ENCODE measurements at regions not wholly inside any gene's neighbourhood (a gene's known extent, or its start where the extent isn't known, plus 50 kb on each side); places are given as distances from the start of the nearest gene placed in this dataset.

DNA sequence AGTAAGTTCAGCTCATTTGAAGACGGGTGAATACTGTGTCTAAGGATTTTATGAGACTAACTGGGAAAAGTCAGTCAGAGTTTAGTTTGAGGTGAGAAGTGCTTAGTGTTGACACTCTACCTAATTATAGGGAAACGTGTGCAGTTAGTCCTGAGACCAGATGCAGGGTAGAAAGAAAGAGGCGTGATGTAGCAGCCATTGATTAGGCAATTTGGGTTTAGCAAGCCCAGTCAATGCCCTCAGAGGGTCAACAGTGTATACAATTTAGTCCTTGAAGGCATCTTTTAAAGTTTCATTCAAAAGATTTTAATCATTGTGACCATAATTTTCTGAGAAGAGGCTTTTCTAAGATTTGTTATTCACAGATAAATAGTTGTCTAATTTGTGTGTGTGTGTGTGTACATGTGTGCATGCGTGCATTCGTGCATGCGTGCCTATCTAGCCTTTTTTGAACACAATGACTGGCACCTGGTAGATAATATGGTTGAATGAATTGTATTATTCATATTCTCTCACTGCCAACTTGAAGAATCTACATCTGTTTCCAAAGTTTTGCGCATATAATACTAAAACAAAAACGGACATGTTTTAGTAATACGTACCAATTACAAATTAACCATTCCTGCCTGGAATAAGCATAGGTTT lies 332.9 kb downstream of the SRGAP2C start:
- TF ChIP-seq EZH2 (IDR thresholded peaks at IDR 0.05; ENCODE audit: low read length): no peak
- TF ChIP-seq, protein P1, sequence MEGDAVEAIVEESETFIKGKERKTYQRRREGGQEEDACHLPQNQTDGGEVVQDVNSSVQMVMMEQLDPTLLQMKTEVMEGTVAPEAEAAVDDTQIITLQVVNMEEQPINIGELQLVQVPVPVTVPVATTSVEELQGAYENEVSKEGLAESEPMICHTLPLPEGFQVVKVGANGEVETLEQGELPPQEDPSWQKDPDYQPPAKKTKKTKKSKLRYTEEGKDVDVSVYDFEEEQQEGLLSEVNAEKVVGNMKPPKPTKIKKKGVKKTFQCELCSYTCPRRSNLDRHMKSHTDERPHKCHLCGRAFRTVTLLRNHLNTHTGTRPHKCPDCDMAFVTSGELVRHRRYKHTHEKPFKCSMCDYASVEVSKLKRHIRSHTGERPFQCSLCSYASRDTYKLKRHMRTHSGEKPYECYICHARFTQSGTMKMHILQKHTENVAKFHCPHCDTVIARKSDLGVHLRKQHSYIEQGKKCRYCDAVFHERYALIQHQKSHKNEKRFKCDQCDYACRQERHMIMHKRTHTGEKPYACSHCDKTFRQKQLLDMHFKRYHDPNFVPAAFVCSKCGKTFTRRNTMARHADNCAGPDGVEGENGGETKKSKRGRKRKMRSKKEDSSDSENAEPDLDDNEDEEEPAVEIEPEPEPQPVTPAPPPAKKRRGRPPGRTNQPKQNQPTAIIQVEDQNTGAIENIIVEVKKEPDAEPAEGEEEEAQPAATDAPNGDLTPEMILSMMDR (optimal IDR thresholded peaks at IDR 0.05 in 1 of 3, IDR thresholded peaks at IDR 0.05 in 1 of 3, conservative IDR thresholded peaks at IDR 0.05 in 1 of 3; ENCODE audit: extremely low read depth in 1 of 3, insufficient read depth in 2 of 3, low read length in 3 of 3): no peak
